HCT116 (cell line): ENCODE measurements at regions not wholly inside any gene's neighbourhood (a gene's known extent, or its start where the extent isn't known, plus 50 kb on each side); places are given as distances from the start of the nearest gene placed in this dataset.

ENCODE experiments used
- ATAC-seq: fragments of 200-7000 bp; cut with Tn5 transposase; 2 replicates; pipeline ENCODE4 v1.9.1; 2020; ENCODE audit warnings: mild to moderate bottlenecking, moderate library complexity
- BruUV-seq: library from RNA; stranded (reverse); fragments of 400-500 nt; replicated peaks from 2 replicates; lab custom pipeline; 2021; lab: Mats Ljungman, UMichigan
- CTCF ChIA-PET: fragments of 300-600 bp; sonication (Branson Sonifier 250); formaldehyde crosslinking; loops from one replicate; lab custom pipeline; 2021; ENCODE audit warnings: antibody characterized with exemption; lab: Charles Lee
- POLR2A ChIA-PET: fragments of 300-600, 350-600 bp; sonication (Branson Sonifier 250); formaldehyde crosslinking; loops from one replicate; lab custom pipeline; 2021; ENCODE audit warnings: antibody characterized with exemption; lab: Charles Lee
- RAD21 ChIA-PET, 2 experiments: fragments of 300-600 bp; sonication (Branson Sonifier 250); formaldehyde crosslinking; loops; one replicate each; lab custom pipeline; 2023; ENCODE audit warnings: low total read pairs in 2 of 2; ENCODE audit not compliant: uncharacterized antibody in 2 of 2, unreplicated experiment in 2 of 2, low non-redundant PET in 1 of 2; lab: Charles Lee
- DNase-seq: peaks from one replicate; pipeline ENCODE4 v3.0.0-alpha.2; 2010; ENCODE audit warnings: low read depth, low spot score
- H2AFZ ChIP-seq: fragments of 200-600 bp; shearing (Covaris generic), sonication (generic); 2 replicates; pipeline ENCODE4 v1.6.1; 2017; ENCODE audit warnings: low read depth, mixed run types, mixed read lengths, antibody characterized with exemption, low read length; ENCODE audit not compliant: poor library complexity, severe bottlenecking
- H3K27ac ChIP-seq: 2 replicates; pipeline ENCODE4 v1.5.1; 2012; ENCODE audit warnings: low read depth, low read length
- H3K27me3 ChIP-seq: fragments of 200-600 bp; sonication (generic); 2 replicates; pipeline ENCODE4 v1.6.1; 2016; ENCODE audit warnings: mixed run types, low read length, mixed read lengths; ENCODE audit not compliant: insufficient read depth
- H3K36me3 ChIP-seq, 2 experiments: fragments of 200-500 bp in 1 of 2; fragments of 200-600 bp in 1 of 2; sonication (Bioruptor generic) in 1 of 2; sonication (generic) in 1 of 2; 2 replicates each; pipeline versions ENCODE4 v1.5.1 to v1.6.1; 2014 to 2016; ENCODE audit warnings: low read length in 2 of 2, inconsistent platforms in 1 of 2, mixed read lengths in 1 of 2, mixed run types in 1 of 2; ENCODE audit not compliant: insufficient read depth in 2 of 2, control insufficient read depth in 1 of 2
- H3K4me1 ChIP-seq, 2 experiments: fragments of 200-600 bp in 1 of 2; sonication (generic) in 1 of 2; 2 replicates each; pipeline versions ENCODE4 v1.5.1 to v1.6.1; 2012 to 2017; ENCODE audit warnings: low read length in 2 of 2, inconsistent platforms in 1 of 2, mild to moderate bottlenecking in 1 of 2, mixed read lengths in 1 of 2, mixed run types in 1 of 2, moderate library complexity in 1 of 2; ENCODE audit not compliant: insufficient read depth in 2 of 2, control insufficient read depth in 1 of 2
- H3K4me2 ChIP-seq: fragments of 200-600 bp; sonication (generic); 2 replicates; pipeline ENCODE4 v1.6.1; 2017; ENCODE audit warnings: mixed run types, low read length, mixed read lengths
- H3K4me3 ChIP-seq, 2 experiments: fragments of 200-600 bp in 1 of 2; sonication (generic) in 1 of 2; replicated peaks in 1 of 2; 2 replicates each; pipeline ENCODE4 v1.5.1; 2011 to 2016; ENCODE audit warnings: low read length in 2 of 2, control low read depth in 1 of 2, low read depth in 1 of 2, mild to moderate bottlenecking in 1 of 2, mixed read lengths in 1 of 2, mixed run types in 1 of 2
- H3K79me2 ChIP-seq: fragments of 200-600 bp; sonication (generic); 2 replicates; pipeline ENCODE4 v1.6.1; 2017; ENCODE audit warnings: mild to moderate bottlenecking, mixed run types, low read length, moderate library complexity, mixed read lengths; ENCODE audit not compliant: insufficient read depth
- H3K9ac ChIP-seq: fragments of 200-600 bp; sonication (generic); 2 replicates; pipeline ENCODE4 v1.6.1; 2016; ENCODE audit warnings: low read length, mixed read lengths
- H3K9me2 ChIP-seq: fragments of 200-600 bp; sonication (generic), shearing (Covaris generic); 2 replicates; pipeline ENCODE4 v1.6.1; 2017; ENCODE audit warnings: mixed run types, mild to moderate bottlenecking, moderate library complexity; ENCODE audit not compliant: insufficient read depth
- H3K9me3 ChIP-seq, 2 experiments: fragments of 200-500 bp in 1 of 2; fragments of 200-600 bp in 1 of 2; sonication (Bioruptor generic) in 1 of 2; sonication (generic) in 1 of 2; 2 replicates each; pipeline ENCODE4 v1.6.1; 2014 to 2017; ENCODE audit warnings: low read length in 2 of 2, mixed read lengths in 2 of 2, inconsistent platforms in 1 of 2, low read depth in 1 of 2, mild to moderate bottlenecking in 1 of 2, mixed run types in 1 of 2, moderate library complexity in 1 of 2; ENCODE audit not compliant: control insufficient read depth in 1 of 2, insufficient read depth in 1 of 2
- H4K20me1 ChIP-seq: fragments of 200-600 bp; sonication (generic), shearing (Covaris generic); 2 replicates; pipeline ENCODE4 v1.6.1; 2017; ENCODE audit warnings: mixed run types, mild to moderate bottlenecking, moderate library complexity; ENCODE audit not compliant: insufficient read depth
- ATF3 ChIP-seq: IDR thresholded peaks from 2 replicates; pipeline ENCODE4 v1.6.1; 2012
- CEBPB ChIP-seq: IDR thresholded peaks from 2 replicates; pipeline ENCODE4 v1.6.1; 2012; ENCODE audit warnings: low read depth
- CTCF ChIP-seq, 3 experiments: fragments of 200-600 bp in 1 of 3; sonication (generic) in 1 of 3; IDR thresholded peaks in 2 of 3; conservative IDR thresholded peaks in 1 of 3; 2 replicates each; pipeline ENCODE4 v1.5.1; 2012 to 2017; ENCODE audit warnings: low read depth in 2 of 3, low read length in 2 of 3, antibody characterized with exemption in 1 of 3, borderline replicate concordance in 1 of 3, control low read depth in 1 of 3, mild to moderate bottlenecking in 1 of 3, mixed read lengths in 1 of 3, mixed run types in 1 of 3, moderate library complexity in 1 of 3; ENCODE audit not compliant: insufficient read depth in 1 of 3
- EGR1 ChIP-seq: IDR thresholded peaks from 2 replicates; pipeline ENCODE4 v1.6.1; 2012; ENCODE audit warnings: low read depth
- ELF1 ChIP-seq: IDR thresholded peaks from 2 replicates; pipeline ENCODE4 v1.6.1; 2012; ENCODE audit warnings: low read depth, borderline replicate concordance
- EZH2 ChIP-seq: fragments of 200-600 bp; sonication (generic); IDR thresholded peaks from 2 replicates; pipeline ENCODE4 v1.6.1; 2017; ENCODE audit warnings: antibody characterized with exemption, mixed run types
- EZH2phosphoT487 ChIP-seq: fragments of 200-600 bp; IDR thresholded peaks from 2 replicates; pipeline ENCODE4 v1.6.1; 2018; ENCODE audit warnings: antibody characterized with exemption, borderline replicate concordance
- FOSL1 ChIP-seq: IDR thresholded peaks from 2 replicates; pipeline ENCODE4 v1.6.1; 2012; ENCODE audit warnings: low read depth
- JUND ChIP-seq: IDR thresholded peaks from 2 replicates; pipeline ENCODE4 v1.6.1; 2012
- MAX ChIP-seq: IDR thresholded peaks from 2 replicates; pipeline ENCODE4 v1.6.1; 2012
- POLR2A ChIP-seq: IDR thresholded peaks from 2 replicates; pipeline ENCODE4 v1.7.0; 2011; ENCODE audit warnings: borderline replicate concordance; ENCODE audit not compliant: insufficient read depth, insufficient read length; ENCODE audit errors: extremely low read depth
- POLR2AphosphoS5 ChIP-seq: IDR thresholded peaks from 2 replicates; pipeline ENCODE4 v1.6.1; 2011; ENCODE audit warnings: mild to moderate bottlenecking, low read depth, low read length, moderate library complexity
- RAD21 ChIP-seq: IDR thresholded peaks from 2 replicates; pipeline ENCODE4 v1.6.1; 2012; ENCODE audit warnings: low read depth, mild to moderate bottlenecking
- SRF ChIP-seq: IDR thresholded peaks from 2 replicates; pipeline ENCODE4 v1.6.1; 2012; ENCODE audit warnings: low read depth
- TCF7L2 ChIP-seq: IDR thresholded peaks from 2 replicates; pipeline ENCODE4 v1.7.0; 2011; ENCODE audit warnings: borderline replicate concordance, inconsistent platforms; ENCODE audit not compliant: insufficient read depth, insufficient read length; ENCODE audit errors: extremely low read depth
- YY1 ChIP-seq: IDR thresholded peaks from 2 replicates; pipeline ENCODE4 v1.6.1; 2011; ENCODE audit warnings: low read length, low read depth, moderate library complexity, mild to moderate bottlenecking; ENCODE audit not compliant: insufficient replicate concordance; ENCODE audit errors: extremely low read depth
- ZFX ChIP-seq: fragments of 450-650 bp; IDR thresholded peaks from 2 replicates; pipeline ENCODE4 v1.6.1; 2017
- ZNF274 ChIP-seq: fragments of 200-500 bp; sonication (Bioruptor generic); IDR thresholded peaks from 2 replicates; pipeline ENCODE4 v1.6.1; 2014; ENCODE audit warnings: mild to moderate bottlenecking, low read depth, low read length, inconsistent platforms
- intact Hi-C: fragments of 100-400 bp; cut with micrococcal nuclease; formaldehyde crosslinking; loops from 2 replicates; pipeline ENCODE4 v1.10.0; 2022

GRCh38 chr3:40637906-40638305 is 113.1 kb downstream of the ZNF621 start:
- RAD21 ChIA-PET, result no interaction called here
- DNase-seq (no peak), ATAC-seq (no peak)
- POLR2A ChIA-PET, result no interaction called here
- H3K79me2 ChIP-seq, result no peaks in the 10 kb centered on the region
- H3K27me3 ChIP-seq, result no peaks in the 10 kb centered on the region
- H3K4me1 ChIP-seq, result no peaks in the 10 kb centered on the region
- no TSS peak for BruUV-seq
- no peaks in the 10 kb centered on the region for H3K36me3 ChIP-seq
- H3K4me3 ChIP-seq, result no peak overlapping the region
- H3K27ac ChIP-seq, result no peak overlapping the region
- intact Hi-C loops, result no loop called here
- H3K4me2 ChIP-seq, result no peak overlapping the region
- H2AFZ ChIP-seq, result no peak overlapping the region
- TF ChIP-seq FOSL1, result no peak
- TF ChIP-seq ATF3, result no peak
- TF ChIP-seq CEBPB, result no peak
- TF ChIP-seq RAD21, result no peak
- no peak for TF ChIP-seq ZNF274
- TF ChIP-seq EZH2phosphoT487, result no peak
- CTCF ChIA-PET, result no interaction called here
- H3K9me3 ChIP-seq, result no peaks in the 10 kb centered on the region
- H3K9ac ChIP-seq, result no peak overlapping the region
- H3K9me2 ChIP-seq, result no peaks in the 10 kb centered on the region
- no peaks in the 10 kb centered on the region for H4K20me1 ChIP-seq

GRCh38 chr3:40639006-40639405 is 114.2 kb downstream of the ZNF621 start:
- H3K27me3 ChIP-seq, result no peaks in the 10 kb centered on the region; the same call in 1 of the 2 replicates
- intact Hi-C loops, result no loop called here
- no peaks in the 10 kb centered on the region for H4K20me1 ChIP-seq
- ChIA-PET RAD21 (no interaction called here), CTCF (no interaction called here), POLR2A (no interaction called here)
- H2AFZ ChIP-seq, result no peak overlapping the region
- H3K9me2 ChIP-seq, result no peaks in the 10 kb centered on the region
- H3K9me3 ChIP-seq, result no peaks in the 10 kb centered on the region
- H3K36me3 ChIP-seq, result no peaks in the 10 kb centered on the region
- H3K4me3 ChIP-seq, result no peak overlapping the region
- BruUV-seq, result no TSS peak
- no peaks in the 10 kb centered on the region for H3K79me2 ChIP-seq
- DNase-seq (no peak), ATAC-seq (no peak)
- no peaks in the 10 kb centered on the region for H3K4me1 ChIP-seq
- no peak overlapping the region for H3K4me2 ChIP-seq
- no peak overlapping the region for H3K27ac ChIP-seq
- no peak overlapping the region for H3K9ac ChIP-seq
- TF ChIP-seq MAX, result no peak
- no peak for TF ChIP-seq RAD21
- TF ChIP-seq ELF1, result no peak
- TF ChIP-seq EZH2, result no peak
- TF ChIP-seq FOSL1, result no peak
- TF ChIP-seq SRF, result no peak
- no peak for TF ChIP-seq EGR1
- no peak for TF ChIP-seq CTCF (IDR thresholded peaks at IDR 0.05 in 2 of 3, conservative IDR thresholded peaks at IDR 0.05 in 1 of 3; ENCODE audit: borderline replicate concordance in 1 of 3, insufficient read depth in 1 of 3, low read depth in 2 of 3, low read length in 2 of 3)
- TF ChIP-seq POLR2A, result no peak
- no peak for TF ChIP-seq ZNF274
- no peak for TF ChIP-seq TCF7L2
- no peak for TF ChIP-seq ZFX
- no peak for TF ChIP-seq POLR2AphosphoS5
- no peak for TF ChIP-seq YY1
- no peak for TF ChIP-seq JUND
